ENCODE measurements at regions not wholly inside any gene's neighbourhood (a gene's known extent, or its start where the extent isn't known, plus 50 kb on each side); places are given as distances from the start of the nearest gene placed in this dataset.
A peak's percentile ranks its signal among the peaks of the same experiment; 100 is the strongest.
"Not testable (repeated sequence)": the region's sequence is repeated elsewhere in the genome, so short reads cannot be mapped to it uniquely, and the experiment has no call there.

- no peak for TF ChIP-seq POLR2A (IDR thresholded peaks at IDR 0.05)
- TF ChIP-seq, protein P1, sequence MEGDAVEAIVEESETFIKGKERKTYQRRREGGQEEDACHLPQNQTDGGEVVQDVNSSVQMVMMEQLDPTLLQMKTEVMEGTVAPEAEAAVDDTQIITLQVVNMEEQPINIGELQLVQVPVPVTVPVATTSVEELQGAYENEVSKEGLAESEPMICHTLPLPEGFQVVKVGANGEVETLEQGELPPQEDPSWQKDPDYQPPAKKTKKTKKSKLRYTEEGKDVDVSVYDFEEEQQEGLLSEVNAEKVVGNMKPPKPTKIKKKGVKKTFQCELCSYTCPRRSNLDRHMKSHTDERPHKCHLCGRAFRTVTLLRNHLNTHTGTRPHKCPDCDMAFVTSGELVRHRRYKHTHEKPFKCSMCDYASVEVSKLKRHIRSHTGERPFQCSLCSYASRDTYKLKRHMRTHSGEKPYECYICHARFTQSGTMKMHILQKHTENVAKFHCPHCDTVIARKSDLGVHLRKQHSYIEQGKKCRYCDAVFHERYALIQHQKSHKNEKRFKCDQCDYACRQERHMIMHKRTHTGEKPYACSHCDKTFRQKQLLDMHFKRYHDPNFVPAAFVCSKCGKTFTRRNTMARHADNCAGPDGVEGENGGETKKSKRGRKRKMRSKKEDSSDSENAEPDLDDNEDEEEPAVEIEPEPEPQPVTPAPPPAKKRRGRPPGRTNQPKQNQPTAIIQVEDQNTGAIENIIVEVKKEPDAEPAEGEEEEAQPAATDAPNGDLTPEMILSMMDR (IDR thresholded peaks at IDR 0.05) = no peak
- Histone ChIP-seq H3K9me3 (no peaks in the 10 kb centered on the region), H3K4me3 (no peak overlapping the region), H3K27ac (no peak overlapping the region), H3K27me3 (no peaks in the 10 kb centered on the region), H3K4me1 (no peaks in the 10 kb centered on the region), H3K36me3 (ENCODE audit: low read depth, missing control alignments) (no peaks in the 10 kb centered on the region)
- intact Hi-C loops (cut with DNase I; ENCODE audit: low total_unique reads) = no loop called here
- DNase-seq = no peak
- 96 to 100% methylated on average over 1 of the region's 1 CpG for WGBS, 2 donors
Observed at GRCh38 chr4:81590596-81590995, 118.9 kb upstream of the RASGEF1B start.

DNA sequence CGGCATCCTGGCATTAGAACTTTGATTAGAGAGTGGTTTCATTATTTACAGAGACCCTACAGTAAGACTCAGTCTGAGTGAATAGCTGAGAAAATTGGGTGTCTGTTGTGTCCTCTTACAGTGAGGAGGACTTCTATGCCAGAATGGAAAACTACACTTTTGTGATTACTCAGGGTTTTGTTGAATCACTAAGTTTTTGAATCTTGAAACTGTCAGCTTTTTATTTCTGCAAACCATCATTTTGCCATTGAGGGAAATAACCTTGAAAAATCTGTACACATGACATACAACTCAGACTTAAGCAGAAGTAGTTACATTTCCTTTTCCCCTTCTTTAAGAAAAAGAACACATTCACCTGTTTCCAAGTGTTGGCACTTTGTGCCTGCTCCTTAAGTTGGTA, 117.6 kb upstream of the RASGEF1B start:
- no peak for DNase-seq
- WGBS, 2 donors = 80 to 89% methylated on average over 1 of the region's 1 CpG

GRCh38 chr4:81586706-81587105, 115.0 kb upstream of the RASGEF1B start:
- intact Hi-C loops (cut with DNase I; ENCODE audit: low total_unique reads) = no loop called here
- 79 to 87% methylated on average over 3 of the region's 3 CpGs for WGBS, 2 donors
- Histone ChIP-seq H3K9me3 (no peaks in the 10 kb centered on the region), H3K4me1 (no peaks in the 10 kb centered on the region), H3K27ac (no peak overlapping the region), H3K4me3 (no peak overlapping the region), H3K36me3 (ENCODE audit: low read depth, missing control alignments) (no peaks in the 10 kb centered on the region), H3K27me3 (no peaks in the 10 kb centered on the region)
- no peak for TF ChIP-seq POLR2A (IDR thresholded peaks at IDR 0.05)
- TF ChIP-seq, protein P1 (IDR thresholded peaks at IDR 0.05) = no peak
- DNase-seq = no peak

More for the DNA sequence above, 117.6 kb upstream of the RASGEF1B start:
- no peaks in the 10 kb centered on the region for H3K4me1 ChIP-seq
- intact Hi-C loops (cut with DNase I; ENCODE audit: low total_unique reads) = no loop called here
- TF ChIP-seq, protein P1 (IDR thresholded peaks at IDR 0.05) = no peak
- TF ChIP-seq POLR2A (IDR thresholded peaks at IDR 0.05) = no peak
- H3K4me3 ChIP-seq = no peak overlapping the region
- no peaks in the 10 kb centered on the region for H3K36me3 ChIP-seq (ENCODE audit: low read depth, missing control alignments)
- H3K27ac ChIP-seq = no peak overlapping the region
- no peaks in the 10 kb centered on the region for H3K9me3 ChIP-seq
- H3K27me3 ChIP-seq = no peaks in the 10 kb centered on the region

GRCh38 chr4:81580994-81581374, 109.3 kb upstream of the RASGEF1B start:
- H3K4me1 ChIP-seq; H3K27me3 ChIP-seq; H3K36me3 ChIP-seq (ENCODE audit: low read depth, missing control alignments); H3K27ac ChIP-seq; intact Hi-C loops (cut with DNase I; ENCODE audit: low total_unique reads); H3K9me3 ChIP-seq: not testable (repeated sequence)
- H3K4me3 ChIP-seq = peak overlapping the region in 1 of 2 donors; percentile 34
- peak; percentile 41 for DNase-seq
- WGBS, 2 donors = 78 to 87% methylated on average over 3 of the region's 3 CpGs

GRCh38 chr4:81580346-81580993, 108.8 kb upstream of the RASGEF1B start:
- Histone ChIP-seq H3K4me3 (peak overlapping the region in 1 of 2 donors; percentile 34), H3K27me3 (no peaks in the 10 kb centered on the region), H3K36me3 (ENCODE audit: low read depth, missing control alignments) (no peaks in the 10 kb centered on the region), H3K4me1 (no peaks in the 10 kb centered on the region), H3K27ac (no peak overlapping the region), H3K9me3 (no peaks in the 10 kb centered on the region)
- 83 to 100% methylated on average over 1 to 24 of the region's 26 CpGs for WGBS, 2 donors
- intact Hi-C loops (cut with DNase I; ENCODE audit: low total_unique reads) = no loop called here
- TF ChIP-seq, protein P1 (IDR thresholded peaks at IDR 0.05) = no peak
- TF ChIP-seq POLR2A (IDR thresholded peaks at IDR 0.05) = no peak
- peak; percentile 24 for DNase-seq
